Chondrocyte (in vitro differentiated cells): ENCODE measurements at regions not wholly inside any gene's neighbourhood (a gene's known extent, or its start where the extent isn't known, plus 50 kb on each side); places are given as distances from the start of the nearest gene placed in this dataset.

Source experiments
- DNase-seq: peaks from one replicate; pipeline ENCODE4 v3.0.0; 2021; ENCODE audit warnings: mixed read lengths, low spot score
- H3K27ac Mint-ChIP-seq: one replicate; pipeline ENCODE4 v1.8.0; 2021; ENCODE audit warnings: mild to moderate bottlenecking, moderate library complexity, mixed read lengths; ENCODE audit not compliant: unreplicated experiment
- H3K27me3 Mint-ChIP-seq: 2 replicates; pipeline ENCODE4 v1.8.0; 2021; ENCODE audit warnings: low read depth, mixed read lengths
- H3K36me3 Mint-ChIP-seq: 2 replicates; pipeline ENCODE4 v1.8.0; 2021; ENCODE audit warnings: low read depth, mixed read lengths
- H3K4me1 Mint-ChIP-seq: 2 replicates; pipeline ENCODE4 v1.8.0; 2021; ENCODE audit warnings: low read depth, mild to moderate bottlenecking, mixed read lengths
- H3K4me3 Mint-ChIP-seq: one replicate; pipeline ENCODE4 v1.8.0; 2021; ENCODE audit warnings: mild to moderate bottlenecking, moderate library complexity, mixed read lengths; ENCODE audit not compliant: unreplicated experiment
- H3K9me3 Mint-ChIP-seq: 2 replicates; pipeline ENCODE4 v1.8.0; 2021; ENCODE audit warnings: low read depth, mixed read lengths
- TF ChIP-seq, protein P1 (sequence below): fragments of 200-600 bp; sonication (generic); IDR thresholded peaks from 2 replicates; pipeline ENCODE4 v1.5.0; 2021; ENCODE audit warnings: antibody characterized with exemption, mild to moderate bottlenecking, moderate library complexity

- peak; percentile 30 for DNase-seq
- TF ChIP-seq, protein P1, sequence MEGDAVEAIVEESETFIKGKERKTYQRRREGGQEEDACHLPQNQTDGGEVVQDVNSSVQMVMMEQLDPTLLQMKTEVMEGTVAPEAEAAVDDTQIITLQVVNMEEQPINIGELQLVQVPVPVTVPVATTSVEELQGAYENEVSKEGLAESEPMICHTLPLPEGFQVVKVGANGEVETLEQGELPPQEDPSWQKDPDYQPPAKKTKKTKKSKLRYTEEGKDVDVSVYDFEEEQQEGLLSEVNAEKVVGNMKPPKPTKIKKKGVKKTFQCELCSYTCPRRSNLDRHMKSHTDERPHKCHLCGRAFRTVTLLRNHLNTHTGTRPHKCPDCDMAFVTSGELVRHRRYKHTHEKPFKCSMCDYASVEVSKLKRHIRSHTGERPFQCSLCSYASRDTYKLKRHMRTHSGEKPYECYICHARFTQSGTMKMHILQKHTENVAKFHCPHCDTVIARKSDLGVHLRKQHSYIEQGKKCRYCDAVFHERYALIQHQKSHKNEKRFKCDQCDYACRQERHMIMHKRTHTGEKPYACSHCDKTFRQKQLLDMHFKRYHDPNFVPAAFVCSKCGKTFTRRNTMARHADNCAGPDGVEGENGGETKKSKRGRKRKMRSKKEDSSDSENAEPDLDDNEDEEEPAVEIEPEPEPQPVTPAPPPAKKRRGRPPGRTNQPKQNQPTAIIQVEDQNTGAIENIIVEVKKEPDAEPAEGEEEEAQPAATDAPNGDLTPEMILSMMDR = peak; percentile 24
- Mint-ChIP-seq H3K27ac (no peak overlapping the region), H3K4me1 (no peaks in the 10 kb centered on the region), H3K36me3 (no peaks in the 10 kb centered on the region), H3K9me3 (peaks cover 5% of the 10 kb centered on the region), H3K27me3 (peaks cover 50% of the 10 kb centered on the region), H3K4me3 (no peak overlapping the region)
These were observed 142.4 kb downstream of the TPRA1 start for GRCh38 chr3:127448161-127448561.

DNA sequence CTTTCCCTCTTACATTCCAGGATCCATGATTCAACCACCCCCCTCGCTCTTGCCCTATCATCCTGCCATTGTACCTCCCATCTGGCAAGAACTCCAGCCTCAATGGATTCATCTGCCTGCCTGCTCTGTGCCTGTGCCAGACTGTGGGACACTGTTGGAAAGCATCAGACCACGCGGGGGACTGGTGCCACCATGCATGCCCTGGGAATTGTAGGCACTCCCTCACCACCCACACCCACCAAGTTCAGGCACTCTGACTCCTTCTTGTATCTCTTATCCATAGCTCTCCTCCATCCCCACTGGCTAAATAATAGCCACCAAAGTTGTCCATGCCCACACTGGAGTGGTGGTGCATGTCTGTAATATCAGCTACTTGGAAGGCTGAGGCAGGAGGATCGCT is 143.8 kb downstream of the TPRA1 start:
- H3K4me1 Mint-ChIP-seq = no peaks in the 10 kb centered on the region
- no peaks in the 10 kb centered on the region for H3K36me3 Mint-ChIP-seq
- peaks cover 5% of the 10 kb centered on the region for H3K9me3 Mint-ChIP-seq
- peaks cover 42% of the 10 kb centered on the region for H3K27me3 Mint-ChIP-seq
- no peak overlapping the region for H3K4me3 Mint-ChIP-seq
- no peak for DNase-seq
- TF ChIP-seq, protein P1 = no peak
- no peak overlapping the region for H3K27ac Mint-ChIP-seq

GRCh38 chr3:127445581-127446343 is 144.8 kb downstream of the TPRA1 start:
- Mint-ChIP-seq H3K27ac (no peak overlapping the region), H3K9me3 (peaks cover 5% of the 10 kb centered on the region), H3K27me3 (peaks cover 42% of the 10 kb centered on the region), H3K4me3 (no peak overlapping the region), H3K4me1 (no peaks in the 10 kb centered on the region), H3K36me3 (no peaks in the 10 kb centered on the region)
- TF ChIP-seq, protein P1 = no peak
- peak; percentile 59 for DNase-seq

- TF ChIP-seq, protein P1 = no peak
- peaks cover 5% of the 10 kb centered on the region for H3K9me3 Mint-ChIP-seq
- no peak overlapping the region for H3K27ac Mint-ChIP-seq
- no peak overlapping the region for H3K4me3 Mint-ChIP-seq
- DNase-seq = peak; percentile 28
- no peaks in the 10 kb centered on the region for H3K4me1 Mint-ChIP-seq
- peaks cover 33% of the 10 kb centered on the region for H3K27me3 Mint-ChIP-seq
- no peaks in the 10 kb centered on the region for H3K36me3 Mint-ChIP-seq
These were observed 145.8 kb downstream of the TPRA1 start for GRCh38 chr3:127444761-127445160.

DNA sequence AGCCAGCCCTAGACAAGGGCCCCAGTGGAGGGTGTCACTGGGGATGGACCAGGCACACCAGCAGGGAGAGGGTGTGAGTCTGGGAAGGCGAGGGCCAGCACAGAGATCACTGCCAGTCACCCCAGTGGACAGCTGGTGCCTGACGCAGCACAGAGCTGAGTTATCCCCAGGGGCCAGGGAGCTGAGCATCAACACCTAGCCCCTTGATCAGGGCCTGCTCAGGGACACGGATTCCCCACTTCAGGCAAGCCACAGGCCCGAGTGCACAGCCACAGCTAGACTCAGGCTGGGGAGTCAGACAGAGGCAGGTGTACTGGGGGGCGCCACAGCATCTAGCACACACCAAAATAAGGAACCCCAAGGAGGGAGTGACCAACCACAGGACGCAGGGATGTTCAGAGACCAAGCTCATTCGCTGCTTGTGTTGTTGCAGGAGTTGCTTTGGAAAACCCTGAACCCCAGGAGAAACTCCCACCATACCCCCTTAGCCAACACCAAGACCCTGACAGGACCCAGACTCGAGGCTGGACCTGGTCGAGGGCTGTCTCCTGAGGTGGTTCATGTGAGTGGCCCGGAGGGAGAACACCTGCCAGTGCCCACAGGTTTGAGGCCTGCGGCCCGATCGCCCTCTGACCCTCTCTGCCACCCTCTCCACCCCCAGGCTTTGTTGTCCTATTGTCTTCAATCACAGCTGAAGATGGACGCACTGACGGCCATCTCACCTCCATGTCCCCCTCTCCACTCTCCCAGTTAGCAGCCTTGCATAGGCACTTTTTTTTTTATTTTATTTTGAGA is 146.8 kb downstream of the TPRA1 start:
- H3K4me1 Mint-ChIP-seq = no peaks in the 10 kb centered on the region
- peaks cover 5% of the 10 kb centered on the region for H3K9me3 Mint-ChIP-seq
- H3K27ac Mint-ChIP-seq = no peak overlapping the region
- H3K27me3 Mint-ChIP-seq = peaks cover 26% of the 10 kb centered on the region
- TF ChIP-seq, protein P1 = no peak
- peak; percentile 59 for DNase-seq
- H3K4me3 Mint-ChIP-seq = no peak overlapping the region
- H3K36me3 Mint-ChIP-seq = no peaks in the 10 kb centered on the region
